Inferior parietal cortex (tissue), 1 donor: ENCODE measurements at regions not wholly inside any gene's neighbourhood (a gene's known extent, or its start where the extent isn't known, plus 50 kb on each side); places are given as distances from the start of the nearest gene placed in this dataset.
"Not testable (repeated sequence)": the region's sequence is repeated elsewhere in the genome, so short reads cannot be mapped to it uniquely, and the experiment has no call there.

Experiments
- DNase-seq: peaks from one replicate; pipeline ENCODE4 v3.0.0-alpha.2; 2016; ENCODE audit errors: extremely low spot score

GRCh38 chr1:105102371-105102770 lies 1352.7 kb downstream of the AMY1C start:
- no peak for DNase-seq

DNA sequence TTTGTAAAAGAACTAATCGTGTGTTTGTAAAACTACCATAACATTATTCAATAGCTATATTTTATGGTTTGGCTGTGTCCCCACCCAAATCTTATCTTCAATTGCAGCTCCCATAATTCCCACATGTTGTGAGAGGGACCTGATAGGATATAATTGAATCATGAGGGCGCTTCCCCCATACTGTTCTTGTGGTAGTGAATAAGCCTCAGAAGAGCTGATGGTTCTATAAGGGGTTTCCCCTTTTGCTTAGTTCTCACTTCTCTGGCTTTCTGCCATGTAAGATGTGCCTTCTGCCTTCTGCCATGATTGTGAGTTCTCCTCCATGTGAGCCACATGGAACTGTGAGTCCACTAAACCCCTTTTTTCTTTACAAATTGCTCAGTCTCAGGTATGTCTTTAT lies 1372.3 kb downstream of the AMY1C start:
- DNase-seq: no peak

DNA sequence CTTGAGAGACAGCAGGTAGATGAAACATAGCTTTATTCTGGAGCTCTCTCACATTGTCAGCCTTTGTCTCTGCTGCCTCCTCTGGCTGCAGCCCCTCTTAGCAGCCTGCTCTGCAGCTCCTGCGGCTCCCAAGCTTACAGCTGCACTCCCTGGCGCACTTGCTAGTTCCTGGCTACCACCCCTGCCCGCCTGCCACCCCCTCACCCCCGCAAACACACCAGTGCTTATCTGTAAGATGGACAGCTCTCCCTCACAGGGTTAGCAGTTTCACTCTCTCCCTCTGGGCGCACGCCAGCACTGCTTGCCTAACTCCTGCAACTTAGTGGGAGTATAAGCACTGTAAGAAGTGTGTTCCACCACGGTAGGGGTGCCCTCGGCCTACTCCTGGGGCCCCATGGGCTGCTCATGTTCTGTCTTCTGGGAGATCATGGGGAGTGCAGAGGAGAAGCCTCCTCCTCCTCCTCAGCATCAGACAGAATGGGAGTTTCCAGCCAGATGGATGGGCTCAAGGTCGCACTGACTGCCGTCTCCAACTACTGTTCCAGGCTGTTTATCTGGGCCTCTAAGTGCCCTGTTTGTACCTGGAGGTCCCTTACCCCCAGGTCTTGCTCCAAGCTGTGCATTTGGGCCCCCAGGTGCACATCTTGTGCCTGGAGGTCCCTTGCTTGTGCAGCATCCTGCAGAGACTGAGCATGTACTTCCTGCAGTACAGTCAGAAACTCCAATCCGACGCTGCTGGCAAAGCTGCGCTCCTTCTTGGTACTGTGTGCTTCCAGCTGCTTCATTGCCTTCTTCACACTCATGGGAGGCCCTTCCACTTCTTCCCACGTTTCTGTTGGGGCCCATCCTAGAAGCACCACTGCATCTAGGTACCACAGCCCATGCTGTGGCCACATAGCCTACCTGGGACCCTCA lies 1388.1 kb downstream of the AMY1C start:
- DNase-seq: no peak

- DNase-seq: no peak
Observed at GRCh38 chr1:105138458-105138893, 1388.8 kb downstream of the AMY1C start.

- DNase-seq: no peak
Observed at GRCh38 chr1:105172788-105173187, 1423.1 kb downstream of the AMY1C start.

DNA sequence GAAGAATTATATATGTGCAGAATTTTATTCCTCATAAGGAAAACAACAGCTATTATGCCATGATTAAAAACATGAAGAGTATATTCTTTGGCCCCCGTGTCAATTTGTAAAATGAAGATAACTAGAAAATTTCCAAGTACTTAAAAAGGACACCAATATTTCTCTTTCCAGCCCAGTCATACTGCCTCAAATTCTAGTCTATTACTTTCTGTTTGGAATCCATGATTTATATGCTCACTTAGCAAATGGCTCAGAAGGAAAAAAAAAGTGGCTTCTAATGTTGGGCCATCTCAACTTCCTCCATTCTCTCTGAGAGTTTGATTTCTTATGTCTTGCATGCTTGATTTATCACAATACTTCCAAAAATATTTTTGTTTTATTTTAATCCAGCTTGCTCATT lies 1431.1 kb downstream of the AMY1C start:
- no peak for DNase-seq

DNA sequence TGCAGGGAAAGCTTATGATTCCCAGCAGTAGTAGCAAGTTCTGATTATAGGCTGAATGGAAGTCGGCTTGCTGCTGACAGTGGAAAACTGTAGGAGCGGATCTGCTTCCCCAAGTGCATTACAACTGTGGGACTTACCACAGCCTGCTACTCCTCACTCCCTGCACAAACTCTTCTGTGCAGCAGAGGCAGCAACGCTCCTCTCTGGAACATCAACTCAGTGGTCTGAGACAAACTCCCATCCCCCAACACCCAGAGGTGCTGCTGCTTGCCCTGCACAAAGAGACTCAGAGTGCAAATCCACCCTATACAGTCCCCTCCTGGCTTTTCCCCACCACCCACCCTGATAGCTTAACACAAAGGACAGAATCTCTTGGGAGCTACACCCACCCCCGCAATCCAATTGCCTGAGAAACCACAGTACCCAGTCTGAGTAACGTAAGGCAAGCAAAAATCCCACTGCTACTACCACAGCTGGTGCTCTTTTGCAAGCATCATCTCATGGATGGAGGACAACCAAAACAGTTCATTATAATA lies 1455.2 kb downstream of the AMY1C start:
- no peak for DNase-seq

DNA sequence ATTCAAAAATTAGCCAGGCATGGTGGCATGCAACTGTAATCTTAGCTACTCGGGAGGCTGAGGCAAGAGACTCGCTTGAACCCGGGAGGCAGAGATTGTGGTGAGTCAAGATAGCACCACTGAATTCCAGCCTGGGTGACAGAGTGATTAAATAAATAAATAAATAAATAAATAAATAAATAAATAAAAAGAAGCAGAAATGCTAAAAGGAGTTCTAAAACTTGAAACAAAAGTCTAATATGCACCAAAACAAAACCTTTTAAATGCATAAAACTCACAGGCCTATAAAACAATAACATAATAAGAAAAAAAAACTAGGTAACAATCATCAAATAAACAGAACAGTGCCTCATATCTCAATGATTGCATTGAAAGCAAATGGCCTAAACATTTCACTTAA lies 1458.9 kb downstream of the AMY1C start:
- DNase-seq: no peak

DNA sequence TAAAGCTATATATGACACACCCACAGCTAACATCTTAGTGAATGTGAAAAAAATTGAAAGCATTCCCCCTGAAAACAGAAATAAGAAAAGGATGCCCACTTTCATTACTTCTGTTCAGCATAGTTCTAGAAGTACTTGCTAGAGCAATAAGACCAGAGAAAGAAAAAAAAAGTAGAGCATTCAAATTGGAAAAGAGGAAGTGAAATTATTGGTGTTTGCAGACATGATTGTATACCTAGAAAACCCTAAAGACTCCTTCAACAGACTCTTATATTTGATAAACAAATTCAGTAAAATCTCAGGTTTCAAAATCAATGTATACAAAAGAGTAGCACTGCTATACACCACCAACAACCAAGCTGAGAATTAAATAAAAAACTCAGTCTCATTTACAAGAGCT lies 1461.0 kb downstream of the AMY1C start:
- DNase-seq: no peak

GRCh38 chr1:105231378-105231777 lies 1481.7 kb downstream of the AMY1C start:
- DNase-seq: no peak

DNA sequence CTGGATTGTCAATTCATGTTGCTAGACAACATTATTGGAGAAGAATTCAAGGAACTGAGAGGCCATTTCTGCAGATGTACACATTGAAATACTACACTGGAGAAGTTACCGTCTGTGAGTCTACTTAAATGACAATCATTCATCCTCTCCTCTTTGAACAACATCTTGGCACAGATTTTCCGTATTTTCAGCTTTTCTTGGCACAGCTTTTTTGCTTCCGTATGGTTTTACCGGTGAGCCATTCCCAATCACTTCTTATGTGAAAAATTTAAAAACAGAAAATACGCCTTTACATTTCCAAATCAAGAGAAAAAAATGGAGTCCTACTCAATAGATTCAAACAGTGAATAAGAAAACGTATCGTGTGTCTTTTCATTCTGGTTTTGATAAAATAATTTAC lies 1493.7 kb downstream of the AMY1C start:
- DNase-seq: peak; percentile 13

GRCh38 chr1:105243969-105244368 lies 1494.3 kb downstream of the AMY1C start:
- DNase-seq: no peak

GRCh38 chr1:105254906-105255305 lies 1505.2 kb downstream of the AMY1C start:
- DNase-seq: no peak

DNA sequence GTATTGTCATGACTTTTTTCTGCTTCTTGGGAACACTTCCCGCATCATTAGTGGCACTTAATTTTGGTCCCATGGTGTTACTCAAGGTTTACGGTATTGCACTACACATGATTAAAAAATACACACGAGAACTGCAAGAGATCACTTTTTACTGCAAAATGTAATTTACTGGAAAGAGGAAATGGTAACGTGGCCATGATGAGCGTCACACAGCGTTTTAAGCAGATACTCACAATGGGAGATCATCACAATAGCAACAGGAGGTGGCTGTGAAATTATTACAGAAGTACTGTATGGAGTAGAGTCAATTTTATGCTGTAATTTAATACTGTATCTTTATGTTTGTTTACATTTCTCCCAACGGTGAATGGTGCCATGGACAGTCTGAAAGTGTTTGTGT lies 1510.3 kb downstream of the AMY1C start:
- DNase-seq: no peak

GRCh38 chr1:105270966-105271365 lies 1521.3 kb downstream of the AMY1C start:
- DNase-seq: no peak

- DNase-seq: not testable (repeated sequence)
Observed at GRCh38 chr1:105272376-105272775, 1522.7 kb downstream of the AMY1C start.

- no peak for DNase-seq
Observed at GRCh38 chr1:105294838-105295237, 1545.1 kb downstream of the AMY1C start.

GRCh38 chr1:105310063-105310462 lies 1560.4 kb downstream of the AMY1C start:
- no peak for DNase-seq

DNA sequence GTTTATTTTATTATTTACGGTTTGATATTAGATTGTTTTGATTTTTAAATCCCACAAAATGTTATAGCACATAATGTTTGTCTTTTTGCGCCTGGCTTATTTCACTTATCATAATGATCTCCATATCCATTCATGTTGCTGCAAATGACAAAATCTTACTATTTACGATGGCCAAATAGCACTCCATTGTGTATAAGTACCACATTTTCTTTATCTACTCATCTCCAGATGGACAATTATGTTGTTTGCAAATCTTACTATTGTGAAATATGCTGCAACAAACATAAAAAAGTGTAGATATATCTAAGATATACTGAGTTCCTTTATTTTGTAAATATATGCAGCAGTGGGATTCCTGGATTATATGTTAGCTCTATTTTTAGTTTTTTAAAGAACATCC lies 1568.3 kb downstream of the AMY1C start:
- no peak for DNase-seq

DNA sequence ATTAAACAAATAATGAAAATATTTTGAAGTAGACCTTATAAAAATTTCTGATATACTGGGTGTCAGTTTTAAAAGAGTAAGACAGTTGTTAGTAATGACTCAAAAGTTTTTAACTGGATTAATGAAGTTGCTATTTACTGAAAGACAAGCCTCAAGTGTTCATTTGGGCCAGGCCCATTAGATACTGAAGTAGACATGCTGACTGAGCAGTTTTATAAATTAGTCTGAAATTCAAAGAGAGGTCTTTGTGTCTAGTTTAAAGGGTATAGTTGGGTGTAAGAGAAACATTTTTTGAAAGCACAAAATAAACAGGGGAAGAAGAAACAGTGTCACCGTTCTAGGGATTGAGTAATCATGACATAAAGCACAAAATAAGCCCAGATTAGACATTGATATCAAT lies 1577.2 kb downstream of the AMY1C start:
- DNase-seq: no peak

GRCh38 chr1:105337420-105337819 lies 1587.7 kb downstream of the AMY1C start:
- no peak for DNase-seq

DNA sequence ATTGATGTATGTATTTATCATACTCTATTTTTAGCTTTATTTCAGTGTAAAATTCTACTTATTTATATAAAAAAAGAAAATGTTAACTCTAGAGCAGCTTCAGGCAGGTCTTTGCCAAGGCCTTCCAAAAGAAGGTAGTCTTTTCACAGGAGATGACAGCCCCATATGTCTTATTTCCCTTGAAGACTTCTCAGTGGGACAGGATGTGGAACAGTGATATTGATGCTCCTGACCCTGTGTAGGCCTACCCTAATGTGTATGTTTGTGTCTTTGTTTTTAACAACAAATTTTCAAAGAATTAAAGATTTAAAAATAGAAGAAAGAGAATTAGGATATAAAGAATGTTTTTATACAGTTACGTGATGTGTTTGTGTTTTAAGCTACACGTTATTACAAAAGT lies 1593.6 kb downstream of the AMY1C start:
- no peak for DNase-seq

GRCh38 chr1:105359457-105359856 lies 1609.8 kb downstream of the AMY1C start:
- no peak for DNase-seq
